Aorta (tissue), 5 donors: ENCODE measurements at regions not wholly inside any gene's neighbourhood (a gene's known extent, or its start where the extent isn't known, plus 50 kb on each side); places are given as distances from the start of the nearest gene placed in this dataset.
"Not testable (repeated sequence)": the region's sequence is repeated elsewhere in the genome, so short reads cannot be mapped to it uniquely, and the experiment has no call there.

ENCODE experiments used
- ATAC-seq: fragments of 200-7000 bp; cut with Tn5 transposase; one replicate; pipeline ENCODE4 v1.9.1; 2022; ENCODE audit warnings: moderate library complexity; ENCODE audit not compliant: low FRiP score
- DNase-seq, 2 donors: peaks; one replicate each; pipeline ENCODE4 v3.0.0-alpha.2; 2020
- H3K27ac ChIP-seq, 2 donors: one replicate each; pipeline ENCODE4 v1.5.1; 2013; ENCODE audit warnings: low read length in 2 of 2, mild to moderate bottlenecking in 2 of 2, moderate library complexity in 2 of 2, control low read depth in 1 of 2, inconsistent platforms in 1 of 2, low read depth in 1 of 2
- H3K27me3 ChIP-seq, 2 donors: one replicate each; pipeline ENCODE4 v1.6.1; 2013; ENCODE audit warnings: control low read depth in 1 of 2, low read length in 1 of 2, mild to moderate bottlenecking in 1 of 2, moderate library complexity in 1 of 2; ENCODE audit not compliant: insufficient read depth in 2 of 2, control insufficient read depth in 1 of 2
- H3K36me3 ChIP-seq, 2 donors: one replicate each; pipeline ENCODE4 v1.6.1; 2013; ENCODE audit warnings: control low read depth in 1 of 2, low read length in 1 of 2, mild to moderate bottlenecking in 1 of 2; ENCODE audit not compliant: insufficient read depth in 2 of 2, control insufficient read depth in 1 of 2
- H3K4me1 ChIP-seq, 2 donors: one replicate each; pipeline ENCODE4 v1.6.1; 2013; ENCODE audit warnings: low read length in 2 of 2, control low read depth in 1 of 2, mild to moderate bottlenecking in 1 of 2, moderate library complexity in 1 of 2; ENCODE audit not compliant: insufficient read depth in 2 of 2, control insufficient read depth in 1 of 2
- H3K4me3 ChIP-seq, 2 donors: one replicate each; pipeline ENCODE4 v1.5.1; 2013; ENCODE audit warnings: low read length in 2 of 2, control low read depth in 1 of 2, mild to moderate bottlenecking in 1 of 2
- H3K9me3 ChIP-seq: one replicate; pipeline ENCODE4 v1.6.1; 2013; ENCODE audit warnings: mild to moderate bottlenecking, low read length; ENCODE audit not compliant: control insufficient read depth
- WGBS, 2 donors: extraction: QIAGEN DNeasy Blood & Tissue Kit; methylation state at CpG; one replicate each; pipeline ENCODE4 v1.1.7; 2013; 5-methylcytosine and 5-hydroxymethylcytosine counted together
- intact Hi-C, 2 donors: fragments of 100-400 bp; cut with DNase I; formaldehyde crosslinking; loops; one replicate each; pipeline versions ENCODE4 v1.14.2 to v1.15.0; 2022
- donor health status: healthy with polysubstance abuse.
- donor health status: Bipolar disorder and iron deficiency.
- donor health status: DM: no; HTN: no; CAD: no.
- donor health status: DM: no; HTN: no; CAD: no.
- donor health status: DM: yes; HTN: yes; CAD: no.

DNA sequence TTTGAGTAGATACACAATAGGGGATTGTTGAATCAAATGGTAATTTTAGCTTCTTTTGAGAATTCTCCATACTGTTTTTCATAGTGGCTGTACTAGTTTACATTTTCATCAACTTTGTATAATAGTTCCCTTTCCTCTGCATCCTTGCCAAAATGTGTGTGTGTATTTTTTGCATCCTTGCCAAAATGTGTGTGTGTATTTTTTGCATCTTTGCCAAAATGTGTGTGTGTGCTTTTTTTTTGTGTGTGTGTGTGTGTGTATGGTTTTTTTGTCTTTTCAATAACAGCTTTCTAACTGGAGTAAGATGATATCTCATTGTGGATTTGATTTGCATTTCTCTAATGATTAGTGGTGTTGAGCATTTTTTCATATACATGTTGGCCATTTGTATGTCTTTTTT lies 105.4 kb downstream of the ATP6V1G3 start:
- Histone ChIP-seq H3K4me1 (no peaks in the 10 kb centered on the region), H3K27me3 (no peaks in the 10 kb centered on the region), H3K27ac (no peak overlapping the region), H3K4me3 (no peak overlapping the region), H3K36me3 (no peaks in the 10 kb centered on the region), H3K9me3 (no peaks in the 10 kb centered on the region)
- ATAC-seq (no peak), DNase-seq (no peak)
- intact Hi-C loops: no loop called here

DNA sequence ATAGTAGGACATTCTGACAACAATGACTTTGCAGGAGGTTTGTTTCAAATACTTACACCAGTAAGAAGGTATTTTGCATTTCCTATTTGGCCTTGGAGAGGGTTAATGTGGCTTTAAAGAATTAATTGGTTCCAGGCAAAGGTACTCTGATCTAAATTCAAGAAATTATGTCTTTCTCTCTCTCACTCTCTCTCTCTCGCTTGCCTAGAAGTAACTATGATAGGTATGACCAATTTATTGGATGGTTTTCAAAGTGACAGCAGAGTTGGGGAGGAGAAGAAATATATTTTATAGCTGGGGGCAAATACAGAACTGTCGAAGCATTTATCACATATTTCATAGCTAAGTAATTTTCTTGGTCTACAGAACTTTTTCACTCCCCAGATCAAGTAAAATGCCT lies 116.0 kb downstream of the ATP6V1G3 start:
- Histone ChIP-seq H3K27ac (no peak overlapping the region), H3K4me1 (no peaks in the 10 kb centered on the region), H3K9me3 (no peaks in the 10 kb centered on the region), H3K4me3 (no peak overlapping the region), H3K36me3 (no peaks in the 10 kb centered on the region), H3K27me3 (no peaks in the 10 kb centered on the region)
- no peak for ATAC-seq
- no peak for DNase-seq
- 74 to 86% methylated on average over 2 of the region's 2 CpGs for WGBS, 2 donors
- intact Hi-C loops: no loop called here

DNA sequence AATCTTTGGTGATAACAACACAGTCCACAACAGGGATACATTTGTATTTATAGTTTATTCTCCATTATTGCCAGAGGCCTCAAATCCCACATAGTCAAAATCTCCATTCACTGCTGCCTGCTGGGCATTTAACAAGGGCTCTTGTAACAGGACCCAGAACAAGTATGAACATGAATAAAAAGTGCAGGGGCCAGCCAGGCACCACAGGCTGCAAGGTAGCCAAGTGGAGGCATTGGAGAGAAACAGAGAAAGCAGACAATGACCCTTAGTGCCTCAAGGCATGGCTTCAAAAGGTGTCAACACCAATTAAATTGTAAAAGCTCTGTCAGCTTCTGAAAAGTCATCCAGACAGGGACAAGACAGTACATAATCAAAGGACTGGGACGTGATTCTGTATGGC lies 116.8 kb downstream of the ATP6V1G3 start:
- no peak overlapping the region for H3K4me3 ChIP-seq
- no peaks in the 10 kb centered on the region for H3K4me1 ChIP-seq
- WGBS, 2 donors: 89 to 97% methylated on average over 1 of the region's 1 CpG
- no peaks in the 10 kb centered on the region for H3K9me3 ChIP-seq
- ATAC-seq (no peak), DNase-seq (no peak)
- H3K27me3 ChIP-seq: no peaks in the 10 kb centered on the region
- H3K27ac ChIP-seq: no peak overlapping the region
- intact Hi-C loops: no loop called here
- no peaks in the 10 kb centered on the region for H3K36me3 ChIP-seq

DNA sequence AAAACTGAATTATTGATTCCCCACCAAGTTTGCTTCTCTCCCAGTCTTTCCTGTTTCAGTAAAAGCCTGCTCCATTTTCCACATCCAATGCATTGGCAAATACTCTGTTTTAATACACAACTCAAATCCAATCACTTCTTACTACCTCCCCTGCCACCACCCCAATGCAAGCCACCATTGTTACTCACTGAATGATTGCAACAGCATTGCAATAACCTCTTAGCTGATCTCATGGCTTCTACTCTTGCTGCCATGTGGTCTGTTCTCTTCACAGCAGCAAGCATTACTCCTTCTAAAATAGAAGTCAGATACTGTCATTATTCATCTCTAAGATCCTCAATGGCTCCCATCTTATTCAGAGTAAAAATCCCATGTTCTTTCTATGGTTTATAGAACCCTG lies 123.4 kb downstream of the ATP6V1G3 start:
- H3K36me3 ChIP-seq: no peaks in the 10 kb centered on the region
- H3K4me1 ChIP-seq: no peaks in the 10 kb centered on the region
- H3K9me3 ChIP-seq: no peaks in the 10 kb centered on the region
- no peak overlapping the region for H3K4me3 ChIP-seq
- no peak for ATAC-seq
- H3K27ac ChIP-seq: no peak overlapping the region
- no peaks in the 10 kb centered on the region for H3K27me3 ChIP-seq
- intact Hi-C loops: no loop called here
- no peak for DNase-seq

DNA sequence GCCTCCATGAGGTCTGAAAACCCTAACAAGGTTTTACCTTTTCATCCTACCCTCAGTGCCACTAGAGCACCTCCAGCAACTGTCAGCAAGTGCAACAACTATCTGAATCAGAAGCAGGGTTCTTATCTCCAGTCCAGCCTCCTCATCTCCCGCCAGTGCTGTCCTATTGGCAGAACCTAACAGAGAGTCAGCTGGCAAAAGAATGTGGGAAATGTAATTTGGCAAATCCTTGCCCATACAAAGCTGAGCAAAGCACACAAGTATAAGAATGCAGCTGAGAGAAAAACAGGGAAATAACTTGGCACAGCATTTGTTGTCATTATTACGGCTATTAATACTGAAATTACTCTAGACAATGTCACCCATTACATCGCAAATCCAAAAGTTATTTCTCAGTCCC lies 124.2 kb downstream of the ATP6V1G3 start:
- H3K27ac ChIP-seq: no peak overlapping the region
- no peaks in the 10 kb centered on the region for H3K27me3 ChIP-seq
- intact Hi-C loops: no loop called here
- DNase-seq: no peak
- H3K9me3 ChIP-seq: no peaks in the 10 kb centered on the region
- H3K4me1 ChIP-seq: no peaks in the 10 kb centered on the region
- H3K4me3 ChIP-seq: no peak overlapping the region
- no peak for ATAC-seq
- WGBS, 2 donors: 2 to 6% methylated on average over 3 of the region's 3 CpGs
- no peaks in the 10 kb centered on the region for H3K36me3 ChIP-seq

DNA sequence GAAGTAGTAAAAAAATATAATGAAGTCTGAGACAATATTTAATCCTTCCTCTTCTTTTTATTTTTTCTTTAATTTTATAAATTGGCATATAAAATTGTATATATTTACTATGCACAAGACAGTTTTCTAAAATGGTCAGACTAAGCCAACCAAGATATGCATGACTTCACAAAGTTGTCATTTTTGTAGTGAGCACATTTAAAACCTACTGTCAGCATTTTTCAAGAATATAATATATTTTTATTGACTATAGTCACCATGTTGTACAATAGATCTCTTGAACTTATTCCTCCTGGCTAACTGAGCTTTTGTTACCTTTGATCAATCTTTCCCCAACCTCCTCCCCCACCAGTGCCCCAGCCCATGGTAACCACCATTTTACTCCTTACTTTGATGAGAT lies 129.2 kb downstream of the ATP6V1G3 start:
- Histone ChIP-seq H3K27me3 (no peaks in the 10 kb centered on the region), H3K36me3 (no peaks in the 10 kb centered on the region), H3K4me3 (no peak overlapping the region), H3K9me3 (no peaks in the 10 kb centered on the region), H3K4me1 (no peaks in the 10 kb centered on the region), H3K27ac (no peak overlapping the region)
- intact Hi-C loops: no loop called here
- no peak for DNase-seq
- no peak for ATAC-seq

DNA sequence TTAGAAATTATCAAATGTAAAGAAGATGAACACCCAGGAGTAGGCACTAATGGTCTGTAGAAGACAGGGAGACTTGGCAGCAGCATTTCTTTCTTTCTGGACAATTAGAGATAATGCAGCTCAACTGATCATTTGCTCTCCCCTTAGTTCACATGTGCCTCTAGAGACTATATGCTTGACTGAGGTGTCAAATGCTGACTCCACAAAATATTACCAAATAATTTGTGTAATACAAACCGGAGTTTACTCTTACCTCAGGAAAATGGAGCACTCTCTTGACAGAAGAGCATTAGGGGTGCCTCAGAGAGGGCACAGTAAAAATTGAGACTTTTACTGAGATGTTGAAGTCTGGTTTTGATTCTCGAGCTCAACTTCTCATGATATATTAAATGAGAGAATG lies 131.8 kb downstream of the ATP6V1G3 start:
- no peaks in the 10 kb centered on the region for H3K4me1 ChIP-seq
- intact Hi-C loops: no loop called here
- 83 to 86% methylated on average over 2 of the region's 2 CpGs for WGBS, 2 donors
- H3K27me3 ChIP-seq: no peaks in the 10 kb centered on the region
- H3K9me3 ChIP-seq: no peaks in the 10 kb centered on the region
- no peak for ATAC-seq
- H3K27ac ChIP-seq: no peak overlapping the region
- H3K4me3 ChIP-seq: no peak overlapping the region
- DNase-seq: no peak
- H3K36me3 ChIP-seq: no peaks in the 10 kb centered on the region

DNA sequence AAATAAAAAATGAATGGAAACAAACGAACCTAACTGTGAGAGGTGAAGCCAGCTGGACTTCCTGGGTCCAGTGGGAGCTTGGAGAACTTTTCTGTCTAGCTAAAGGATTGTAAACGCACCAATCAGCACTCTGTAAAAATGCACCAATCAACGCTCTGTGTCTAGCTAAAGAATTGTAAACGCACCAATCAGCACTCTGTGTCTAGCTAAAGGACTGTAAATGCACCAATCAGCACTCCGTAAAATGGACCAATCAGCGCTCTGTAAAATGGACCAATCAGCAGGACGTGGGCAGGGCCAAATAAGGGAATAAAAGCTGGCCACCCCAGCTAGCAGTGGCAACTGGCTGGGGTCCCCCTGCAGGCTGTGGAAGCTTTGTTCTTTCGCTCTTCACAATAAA lies 135.8 kb downstream of the ATP6V1G3 start:
- H3K27me3 ChIP-seq, H3K4me1 ChIP-seq, H3K27ac ChIP-seq, ATAC-seq, H3K36me3 ChIP-seq, DNase-seq, intact Hi-C loops, H3K4me3 ChIP-seq, H3K9me3 ChIP-seq: not testable (repeated sequence)
- WGBS, 2 donors: 95% methylated on average over 8 of the region's 8 CpGs

DNA sequence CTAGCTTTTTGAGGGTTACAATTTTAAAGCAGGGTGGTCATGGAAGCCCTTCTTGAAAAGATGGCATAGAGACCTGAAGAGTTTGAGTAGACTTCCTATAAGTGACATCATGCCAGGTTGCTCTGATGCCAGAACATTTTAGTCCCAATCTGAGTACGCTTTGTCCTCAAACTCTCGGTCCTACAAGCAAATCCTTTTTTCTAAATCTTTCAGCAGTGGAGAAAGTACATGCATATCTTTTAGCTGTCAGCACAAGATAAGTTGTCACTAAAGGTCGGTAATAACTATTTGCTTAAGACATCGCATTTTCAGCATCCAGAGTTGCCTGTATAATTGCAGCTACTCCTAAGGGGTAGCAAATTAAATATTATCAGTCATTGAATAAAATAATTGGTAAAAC lies 140.4 kb downstream of the ATP6V1G3 start:
- intact Hi-C loops: no loop called here
- H3K4me1 ChIP-seq: no peaks in the 10 kb centered on the region
- H3K4me3 ChIP-seq: no peak overlapping the region
- H3K27ac ChIP-seq: no peak overlapping the region
- H3K36me3 ChIP-seq: no peaks in the 10 kb centered on the region
- H3K27me3 ChIP-seq: no peaks in the 10 kb centered on the region
- DNase-seq (no peak), ATAC-seq (no peak)
- H3K9me3 ChIP-seq: no peaks in the 10 kb centered on the region
- 11 to 12% methylated on average over 4 of the region's 4 CpGs for WGBS, 2 donors

DNA sequence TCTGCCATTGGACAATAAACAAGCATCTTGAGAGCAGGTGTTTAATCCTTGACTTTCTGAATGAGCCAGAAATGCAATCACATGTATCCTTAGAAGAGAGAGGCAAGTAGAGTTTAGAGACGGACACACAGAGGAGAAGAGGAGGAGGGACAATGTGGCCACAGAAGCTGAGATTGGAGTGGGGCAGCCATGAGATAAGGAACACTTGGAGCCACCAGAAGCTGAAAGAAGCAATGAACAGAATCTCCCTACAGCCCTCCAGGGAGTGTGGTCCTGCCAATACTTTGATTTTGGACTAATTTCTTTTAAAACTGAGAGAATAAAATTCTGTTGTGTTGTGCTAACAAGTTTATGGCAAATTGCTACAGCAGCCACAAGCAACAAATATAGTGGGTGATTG lies 141.0 kb downstream of the ATP6V1G3 start:
- H3K9me3 ChIP-seq: no peaks in the 10 kb centered on the region
- WGBS, 2 donors: 62 to 64% methylated on average over 1 of the region's 1 CpG
- intact Hi-C loops: no loop called here

More for the DNA sequence above, 141.0 kb downstream of the ATP6V1G3 start:
- ATAC-seq (no peak), DNase-seq (no peak)
- H3K4me3 ChIP-seq: no peak overlapping the region
- H3K27ac ChIP-seq: no peak overlapping the region
- H3K4me1 ChIP-seq: no peaks in the 10 kb centered on the region
- H3K36me3 ChIP-seq: no peaks in the 10 kb centered on the region
- no peaks in the 10 kb centered on the region for H3K27me3 ChIP-seq
